Fibroblast of the aortic adventitia (primary cell): ENCODE measurements at regions not wholly inside any gene's neighbourhood (a gene's known extent, or its start where the extent isn't known, plus 50 kb on each side); places are given as distances from the start of the nearest gene placed in this dataset.
"Not testable (repeated sequence)": the region's sequence is repeated elsewhere in the genome, so short reads cannot be mapped to it uniquely, and the experiment has no call there.

Source experiments
- DNase-seq: peaks from one replicate; pipeline ENCODE4 v3.0.0-alpha.2; 2010; ENCODE audit warnings: low read depth
- H3K4me3 ChIP-seq: 2 replicates; pipeline ENCODE4 v1.5.1; 2011; ENCODE audit warnings: low read depth, mild to moderate bottlenecking, control low read depth, low read length, moderate library complexity
- TF ChIP-seq, protein P1 (sequence below): IDR thresholded peaks from 2 replicates; pipeline ENCODE4 v1.5.1; 2011; ENCODE audit warnings: mild to moderate bottlenecking, low read length, control low read depth, inconsistent platforms; ENCODE audit not compliant: insufficient read depth

DNA sequence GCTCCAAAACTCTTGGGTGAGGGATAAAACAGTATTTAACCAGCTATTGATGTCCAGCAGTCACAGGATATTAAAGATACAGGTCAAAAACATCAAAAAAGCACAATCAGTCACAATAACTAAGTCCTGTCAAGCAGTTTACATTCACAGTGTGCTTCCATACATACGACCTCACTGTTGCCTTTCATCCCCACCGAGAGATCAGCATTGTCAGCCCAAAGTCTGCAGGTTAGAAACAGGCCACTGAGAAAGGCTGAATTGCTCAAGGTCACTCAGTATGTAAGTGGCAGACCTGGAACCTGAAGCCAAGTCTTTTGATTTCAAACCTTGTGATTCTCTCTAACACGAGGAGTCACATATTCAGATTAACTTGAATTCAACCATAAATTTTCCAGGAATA lies 124.9 kb downstream of the GXYLT1 start:
- no peak for DNase-seq
- H3K4me3 ChIP-seq = no peak overlapping the region
- TF ChIP-seq, protein P1, sequence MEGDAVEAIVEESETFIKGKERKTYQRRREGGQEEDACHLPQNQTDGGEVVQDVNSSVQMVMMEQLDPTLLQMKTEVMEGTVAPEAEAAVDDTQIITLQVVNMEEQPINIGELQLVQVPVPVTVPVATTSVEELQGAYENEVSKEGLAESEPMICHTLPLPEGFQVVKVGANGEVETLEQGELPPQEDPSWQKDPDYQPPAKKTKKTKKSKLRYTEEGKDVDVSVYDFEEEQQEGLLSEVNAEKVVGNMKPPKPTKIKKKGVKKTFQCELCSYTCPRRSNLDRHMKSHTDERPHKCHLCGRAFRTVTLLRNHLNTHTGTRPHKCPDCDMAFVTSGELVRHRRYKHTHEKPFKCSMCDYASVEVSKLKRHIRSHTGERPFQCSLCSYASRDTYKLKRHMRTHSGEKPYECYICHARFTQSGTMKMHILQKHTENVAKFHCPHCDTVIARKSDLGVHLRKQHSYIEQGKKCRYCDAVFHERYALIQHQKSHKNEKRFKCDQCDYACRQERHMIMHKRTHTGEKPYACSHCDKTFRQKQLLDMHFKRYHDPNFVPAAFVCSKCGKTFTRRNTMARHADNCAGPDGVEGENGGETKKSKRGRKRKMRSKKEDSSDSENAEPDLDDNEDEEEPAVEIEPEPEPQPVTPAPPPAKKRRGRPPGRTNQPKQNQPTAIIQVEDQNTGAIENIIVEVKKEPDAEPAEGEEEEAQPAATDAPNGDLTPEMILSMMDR = no peak

DNA sequence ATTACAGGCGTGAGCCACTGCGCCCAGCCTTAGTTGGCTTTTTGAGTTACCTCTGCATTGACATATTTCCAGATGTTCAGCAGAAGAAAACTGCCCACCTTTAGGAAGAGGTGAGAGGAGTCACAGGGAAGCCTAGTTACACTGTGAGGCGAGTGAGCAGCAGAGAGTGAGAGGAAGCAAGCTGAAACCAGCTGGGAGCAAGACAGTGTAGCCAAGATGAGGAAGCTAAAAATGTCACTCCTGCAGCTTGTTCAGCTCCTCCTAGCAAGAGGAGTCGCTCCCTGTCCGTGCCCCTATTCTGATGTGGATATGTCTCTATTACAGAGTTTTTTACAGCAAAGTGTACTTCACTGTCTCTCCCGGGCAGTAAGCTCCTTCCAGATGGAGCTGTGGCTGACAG lies 127.6 kb downstream of the GXYLT1 start:
- no peak overlapping the region for H3K4me3 ChIP-seq
- TF ChIP-seq, protein P1 = no peak
- no peak for DNase-seq

DNA sequence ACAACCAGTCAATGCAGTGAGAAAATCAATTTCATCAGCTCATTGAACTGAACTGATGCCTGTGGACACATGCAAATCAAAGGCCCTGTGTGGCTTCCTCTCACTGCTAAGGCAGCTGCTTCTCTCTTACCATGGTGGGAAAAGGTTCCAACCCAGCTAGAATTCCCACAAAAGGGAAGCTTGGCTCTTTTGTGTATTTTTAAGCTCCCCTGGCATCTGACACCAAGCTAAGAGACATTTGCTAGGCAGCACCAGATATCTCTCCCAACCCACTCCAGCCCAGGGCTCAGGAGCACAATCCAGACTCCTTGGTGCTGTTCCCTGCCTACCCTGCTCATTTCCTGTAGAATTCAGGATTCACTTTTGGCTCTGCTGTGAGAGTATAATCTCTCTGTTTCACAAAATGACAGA lies 129.6 kb downstream of the GXYLT1 start:
- no peak overlapping the region for H3K4me3 ChIP-seq
- TF ChIP-seq, protein P1 = no peak
- DNase-seq = no peak

DNA sequence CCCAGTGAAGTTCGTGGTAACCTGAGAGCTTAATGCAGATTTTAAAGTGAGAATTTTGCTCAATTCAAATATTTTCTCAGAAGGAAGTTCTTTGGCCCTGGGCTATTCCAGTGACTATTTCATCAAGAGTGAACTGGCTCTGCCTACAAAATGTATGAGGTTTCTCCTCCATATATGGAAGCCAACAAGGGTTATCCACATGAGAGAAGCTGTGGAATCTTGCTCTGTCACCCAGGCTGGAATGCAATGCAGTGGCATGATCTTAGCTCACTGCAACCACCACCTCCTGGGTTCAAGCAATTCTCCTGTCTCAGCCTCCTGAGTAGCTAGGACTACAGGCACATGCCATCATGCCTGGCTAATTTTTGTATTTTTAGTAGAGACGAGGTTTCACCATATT lies 132.2 kb downstream of the GXYLT1 start:
- DNase-seq, H3K4me3 ChIP-seq: not testable (repeated sequence)

DNA sequence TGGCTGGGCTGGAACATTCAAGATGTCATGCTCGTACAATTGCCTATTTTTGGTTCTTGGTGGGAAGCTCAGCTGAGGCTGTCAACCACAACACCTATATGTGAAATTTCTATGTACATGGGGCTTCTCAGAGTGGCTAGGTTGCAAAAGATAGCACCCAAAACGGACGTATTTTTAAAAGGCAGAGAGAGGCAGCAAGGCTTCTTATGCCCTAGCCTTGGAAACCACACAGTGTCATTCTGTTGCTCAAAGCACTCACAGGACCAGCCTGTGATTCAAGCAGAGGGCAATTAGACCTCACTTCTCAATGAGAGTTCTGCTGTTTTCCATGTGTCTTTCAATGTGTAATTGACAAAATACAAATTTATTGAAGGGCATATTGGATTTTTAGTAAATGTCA lies 134.0 kb downstream of the GXYLT1 start:
- no peak overlapping the region for H3K4me3 ChIP-seq
- TF ChIP-seq, protein P1 = no peak
- no peak for DNase-seq

DNA sequence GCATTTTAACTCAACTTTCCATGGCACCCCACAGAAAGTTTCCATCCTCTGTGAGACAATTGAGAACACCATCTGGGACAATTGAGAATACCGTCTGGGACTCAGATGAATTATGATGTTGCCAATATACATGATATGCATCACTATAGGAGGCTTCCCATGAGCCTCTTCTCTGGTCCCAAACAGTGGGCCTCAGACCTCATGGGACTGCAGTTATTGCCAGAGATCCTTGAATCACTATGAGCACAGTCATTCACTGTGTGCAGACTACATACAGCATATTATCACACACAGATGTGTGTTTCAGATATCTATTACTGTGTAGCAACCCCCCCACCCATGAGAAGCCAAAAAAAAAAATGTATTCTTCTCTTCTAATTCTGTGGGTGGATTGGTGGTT lies 134.4 kb downstream of the GXYLT1 start:
- TF ChIP-seq, protein P1 = no peak
- no peak overlapping the region for H3K4me3 ChIP-seq

DNA sequence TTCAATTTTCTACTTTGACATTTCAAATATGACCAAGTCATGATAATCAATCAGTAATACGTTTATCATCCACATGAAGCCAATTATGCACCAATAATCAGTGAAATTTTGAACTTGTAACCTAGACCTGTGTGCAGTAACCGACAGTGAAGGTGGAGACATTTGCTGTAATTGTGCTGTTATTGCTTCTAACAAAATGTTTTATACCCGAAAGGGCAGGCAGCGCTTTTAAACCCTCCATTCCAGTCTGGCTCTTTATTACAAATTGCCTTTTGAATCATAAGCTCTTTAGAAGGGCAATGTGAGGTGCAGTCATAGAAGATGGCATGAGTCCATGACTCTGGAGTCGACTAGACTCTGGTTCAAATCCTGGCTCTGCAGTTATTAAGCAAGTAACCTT lies 135.7 kb downstream of the GXYLT1 start:
- TF ChIP-seq, protein P1 = no peak
- no peak for DNase-seq
- no peak overlapping the region for H3K4me3 ChIP-seq

More for the DNA sequence above, 134.4 kb downstream of the GXYLT1 start:
- no peak for DNase-seq
